Neutrophil (primary cell): ENCODE measurements at regions not wholly inside any gene's neighbourhood (a gene's known extent, or its start where the extent isn't known, plus 50 kb on each side); places are given as distances from the start of the nearest gene placed in this dataset.

Experiments used
- H3K27ac ChIP-seq: fragments of 200-600 bp; sonication (generic); 2 replicates; pipeline ENCODE4 v1.5.1; 2016; ENCODE audit warnings: mild to moderate bottlenecking, moderate library complexity
- H3K27me3 ChIP-seq: fragments of 200-600 bp; sonication (generic); 2 replicates; pipeline ENCODE4 v1.6.0; 2016; ENCODE audit warnings: mild to moderate bottlenecking
- H3K36me3 ChIP-seq: fragments of 200-600 bp; sonication (generic); 2 replicates; pipeline ENCODE4 v1.5.1; 2017
- H3K4me1 ChIP-seq, 2 experiments: fragments of 200-600 bp in 1 of 2; sonication (generic) in 1 of 2; 1 replicate in 1 of 2; 2 replicates in 1 of 2; pipeline versions ENCODE4 v1.5.1 to v1.6.1; 2013 to 2016; ENCODE audit warnings: low read depth in 1 of 2, low read length in 1 of 2, mild to moderate bottlenecking in 1 of 2, moderate library complexity in 1 of 2; ENCODE audit not compliant: control insufficient read depth in 1 of 2, insufficient read depth in 1 of 2
- H3K4me3 ChIP-seq, 2 experiments: fragments of 200-600 bp in 1 of 2; sonication (generic) in 1 of 2; 1 replicate in 1 of 2; 2 replicates in 1 of 2; pipeline ENCODE4 v1.5.1; 2013 to 2016; ENCODE audit warnings: low read depth in 1 of 2, low read length in 1 of 2, mild to moderate bottlenecking in 1 of 2, moderate library complexity in 1 of 2
- H3K9me3 ChIP-seq: fragments of 200-600 bp; sonication (generic); 2 replicates; pipeline ENCODE4 v1.5.1; 2016
- TF ChIP-seq, protein P1 (sequence below): fragments of 200-600 bp; sonication (generic); IDR thresholded peaks from 2 replicates; pipeline ENCODE4 v1.5.1; 2016; ENCODE audit warnings: antibody characterized with exemption

DNA sequence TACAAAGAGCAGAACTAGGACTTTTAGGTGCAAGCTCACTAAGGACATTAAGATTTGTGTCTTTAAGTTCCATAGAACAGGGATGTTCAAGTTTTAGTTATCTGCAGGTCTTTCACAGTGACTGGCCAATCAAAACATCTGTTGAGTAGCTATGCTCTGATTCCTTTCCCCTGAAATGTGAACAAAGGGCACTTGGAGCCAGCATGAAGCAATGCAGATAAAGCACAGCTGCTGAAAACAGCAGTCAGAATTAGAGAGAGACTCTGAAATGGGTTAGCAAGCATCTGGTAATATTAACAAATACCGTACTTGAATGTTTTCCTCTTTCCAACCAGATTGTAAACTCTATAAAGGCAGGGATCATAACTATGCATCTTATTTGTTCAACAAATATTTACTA is 276.9 kb downstream of the RAB28 start:
- H3K27me3 ChIP-seq: no peaks in the 10 kb centered on the region
- no peaks in the 10 kb centered on the region for H3K36me3 ChIP-seq
- H3K27ac ChIP-seq: no peak overlapping the region
- no peaks in the 10 kb centered on the region for H3K4me1 ChIP-seq
- TF ChIP-seq, protein P1, sequence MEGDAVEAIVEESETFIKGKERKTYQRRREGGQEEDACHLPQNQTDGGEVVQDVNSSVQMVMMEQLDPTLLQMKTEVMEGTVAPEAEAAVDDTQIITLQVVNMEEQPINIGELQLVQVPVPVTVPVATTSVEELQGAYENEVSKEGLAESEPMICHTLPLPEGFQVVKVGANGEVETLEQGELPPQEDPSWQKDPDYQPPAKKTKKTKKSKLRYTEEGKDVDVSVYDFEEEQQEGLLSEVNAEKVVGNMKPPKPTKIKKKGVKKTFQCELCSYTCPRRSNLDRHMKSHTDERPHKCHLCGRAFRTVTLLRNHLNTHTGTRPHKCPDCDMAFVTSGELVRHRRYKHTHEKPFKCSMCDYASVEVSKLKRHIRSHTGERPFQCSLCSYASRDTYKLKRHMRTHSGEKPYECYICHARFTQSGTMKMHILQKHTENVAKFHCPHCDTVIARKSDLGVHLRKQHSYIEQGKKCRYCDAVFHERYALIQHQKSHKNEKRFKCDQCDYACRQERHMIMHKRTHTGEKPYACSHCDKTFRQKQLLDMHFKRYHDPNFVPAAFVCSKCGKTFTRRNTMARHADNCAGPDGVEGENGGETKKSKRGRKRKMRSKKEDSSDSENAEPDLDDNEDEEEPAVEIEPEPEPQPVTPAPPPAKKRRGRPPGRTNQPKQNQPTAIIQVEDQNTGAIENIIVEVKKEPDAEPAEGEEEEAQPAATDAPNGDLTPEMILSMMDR: no peak
- no peak overlapping the region for H3K4me3 ChIP-seq
- no peaks in the 10 kb centered on the region for H3K9me3 ChIP-seq

DNA sequence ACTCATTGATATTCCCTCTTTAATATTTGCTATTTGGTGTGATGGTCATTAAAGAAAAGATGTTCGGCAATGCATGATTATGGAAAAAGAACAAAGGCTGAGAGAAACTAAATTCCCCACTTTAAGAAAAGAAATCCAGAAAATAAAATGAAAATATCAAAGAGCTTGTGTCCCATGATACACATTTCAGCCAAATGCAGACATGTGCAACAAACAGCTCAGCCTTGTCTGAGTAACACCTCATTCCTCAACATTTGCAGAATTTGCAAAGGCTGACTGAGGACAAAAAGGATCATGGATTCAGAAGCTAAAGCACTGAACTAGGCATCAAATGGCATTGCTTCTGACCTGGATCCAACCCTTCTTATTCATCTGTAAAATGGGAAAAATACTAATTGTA is 281.0 kb downstream of the RAB28 start:
- Histone ChIP-seq H3K4me3 (no peak overlapping the region), H3K27me3 (no peaks in the 10 kb centered on the region), H3K4me1 (no peaks in the 10 kb centered on the region), H3K9me3 (no peaks in the 10 kb centered on the region), H3K27ac (no peak overlapping the region), H3K36me3 (no peaks in the 10 kb centered on the region)
- TF ChIP-seq, protein P1: no peak

DNA sequence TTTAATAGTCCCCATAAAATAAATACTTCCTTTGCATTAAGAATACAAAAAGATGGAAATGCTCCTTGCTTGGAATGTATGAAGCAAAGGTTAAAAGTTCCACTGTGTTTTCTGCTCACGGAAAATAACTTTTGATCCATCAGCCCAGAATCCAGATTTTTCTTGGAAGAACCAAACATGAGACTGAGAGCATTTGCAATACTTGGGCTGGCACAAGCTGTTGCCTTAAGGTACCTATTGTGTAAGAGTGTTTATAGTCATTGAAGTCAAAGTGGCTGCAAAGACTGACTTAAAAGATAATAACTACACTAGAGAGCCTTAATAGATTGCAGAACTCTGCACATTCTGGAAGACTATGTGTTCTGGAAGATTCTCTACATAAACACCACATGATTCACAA is 281.4 kb downstream of the RAB28 start:
- TF ChIP-seq, protein P1: no peak
- H3K27me3 ChIP-seq: no peaks in the 10 kb centered on the region
- no peak overlapping the region for H3K4me3 ChIP-seq
- H3K9me3 ChIP-seq: no peaks in the 10 kb centered on the region
- no peaks in the 10 kb centered on the region for H3K4me1 ChIP-seq
- no peaks in the 10 kb centered on the region for H3K36me3 ChIP-seq
- no peak overlapping the region for H3K27ac ChIP-seq

DNA sequence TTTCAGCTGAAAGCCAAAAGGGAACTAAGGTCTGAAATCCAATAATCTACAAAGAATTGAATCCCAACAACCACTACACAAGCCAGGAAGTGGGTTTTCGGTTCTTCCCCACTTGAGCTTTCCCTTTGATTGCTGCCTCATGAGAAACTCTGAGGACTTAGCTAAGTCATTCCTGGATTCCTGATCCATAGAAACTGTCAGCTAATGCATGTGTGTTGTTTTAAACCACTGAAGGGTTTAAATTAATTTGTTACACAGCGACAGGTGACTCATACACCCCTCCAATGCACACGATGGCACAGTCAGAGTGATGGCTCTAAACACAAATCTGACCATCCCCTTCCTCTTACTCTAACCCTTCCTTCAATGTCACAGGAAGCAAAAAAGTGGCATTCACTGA is 282.9 kb downstream of the RAB28 start:
- Histone ChIP-seq H3K4me1 (no peaks in the 10 kb centered on the region), H3K9me3 (no peaks in the 10 kb centered on the region), H3K27ac (no peak overlapping the region), H3K36me3 (no peaks in the 10 kb centered on the region), H3K4me3 (no peak overlapping the region), H3K27me3 (no peaks in the 10 kb centered on the region)
- TF ChIP-seq, protein P1: no peak

DNA sequence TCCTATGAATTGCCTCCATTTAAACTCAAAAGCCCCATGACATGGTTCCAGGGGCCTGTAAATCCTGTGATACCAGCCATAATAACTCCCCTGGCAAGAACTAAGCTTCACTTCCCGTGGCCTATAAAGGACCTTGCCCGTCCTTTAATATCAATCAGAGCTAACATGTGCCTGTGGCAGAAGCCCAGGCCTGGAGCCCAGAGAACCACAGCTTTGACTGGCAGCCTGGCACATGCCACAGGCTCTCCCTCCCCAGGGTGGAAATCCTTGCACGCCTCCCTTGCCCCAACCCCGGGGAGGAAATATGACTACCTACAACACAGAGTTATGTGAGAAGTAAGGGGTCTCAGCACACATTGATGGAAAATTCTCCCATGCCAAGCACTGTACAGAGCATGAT is 287.4 kb downstream of the RAB28 start:
- H3K27ac ChIP-seq: no peak overlapping the region
- TF ChIP-seq, protein P1: no peak

DNA sequence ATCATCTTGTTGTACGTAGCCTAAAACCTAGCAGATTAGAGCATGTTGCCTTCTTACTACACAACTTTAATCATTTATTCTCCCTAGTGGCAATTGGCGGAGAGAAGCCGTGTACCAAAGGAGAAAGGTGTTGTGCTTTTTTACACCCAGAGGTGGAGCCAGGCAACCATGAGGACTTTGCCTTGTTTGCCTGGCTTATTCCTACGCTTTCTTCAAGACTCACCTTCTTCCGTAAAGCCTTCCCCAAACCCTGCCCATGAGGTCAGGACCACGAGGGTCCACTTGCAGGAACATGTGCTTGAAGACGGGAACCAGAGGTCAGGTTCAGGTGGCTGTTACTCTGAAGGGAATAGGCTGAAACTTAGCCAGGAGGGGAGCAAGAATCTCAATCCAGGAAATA is 290.5 kb downstream of the RAB28 start:
- Histone ChIP-seq H3K9me3 (no peaks in the 10 kb centered on the region), H3K27ac (no peak overlapping the region), H3K4me3 (no peak overlapping the region), H3K27me3 (no peaks in the 10 kb centered on the region), H3K36me3 (no peaks in the 10 kb centered on the region), H3K4me1 (no peaks in the 10 kb centered on the region)
- TF ChIP-seq, protein P1: no peak

More for the DNA sequence above, 287.4 kb downstream of the RAB28 start:
- no peaks in the 10 kb centered on the region for H3K9me3 ChIP-seq
- H3K4me3 ChIP-seq: no peak overlapping the region
- H3K27me3 ChIP-seq: no peaks in the 10 kb centered on the region
- no peaks in the 10 kb centered on the region for H3K4me1 ChIP-seq
- no peaks in the 10 kb centered on the region for H3K36me3 ChIP-seq
